ENCODE measurements at regions not wholly inside any gene's neighbourhood (a gene's known extent, or its start where the extent isn't known, plus 50 kb on each side); places are given as distances from the start of the nearest gene placed in this dataset.

GRCh38 chr3:106620646-106621045 is 751.8 kb upstream of the CBLB start:
- Histone ChIP-seq H3K79me2 (ENCODE audit: low read depth) (no peaks in the 10 kb centered on the region), H3K4me1 (no peaks in the 10 kb centered on the region), H3K27ac (no peak overlapping the region), H3K27me3 (no peaks in the 10 kb centered on the region), H3K36me3 (peaks cover 4% of the 10 kb centered on the region), H3K9me3 (ENCODE audit: low read depth) (no peaks in the 10 kb centered on the region), H3K4me2 (no peak overlapping the region), H4K20me1 (ENCODE audit: low read depth) (no peaks in the 10 kb centered on the region), H3K9ac (no peak overlapping the region), H3K4me3 (no peak overlapping the region), H2AFZ (replicated peaks) (no peak overlapping the region), H3F3A (ENCODE audit: low read depth) (no peaks in the 10 kb centered on the region)
- Mint-ChIP-seq H3K27me3 (ENCODE audit: insufficient read depth, low read depth) (no peaks in the 10 kb centered on the region), H3K4me3 (no peak overlapping the region), H3K9me3 (peaks cover 14% of the 10 kb centered on the region), H3K27ac (no peak overlapping the region), H3K4me1 (no peaks in the 10 kb centered on the region), H3K36me3 (no peaks in the 10 kb centered on the region)
- no peak for DNase-seq (ENCODE audit: low spot score)
- TF ChIP-seq EZH2phosphoT487 (IDR thresholded peaks at IDR 0.05): no peak
- TF ChIP-seq, protein P1, sequence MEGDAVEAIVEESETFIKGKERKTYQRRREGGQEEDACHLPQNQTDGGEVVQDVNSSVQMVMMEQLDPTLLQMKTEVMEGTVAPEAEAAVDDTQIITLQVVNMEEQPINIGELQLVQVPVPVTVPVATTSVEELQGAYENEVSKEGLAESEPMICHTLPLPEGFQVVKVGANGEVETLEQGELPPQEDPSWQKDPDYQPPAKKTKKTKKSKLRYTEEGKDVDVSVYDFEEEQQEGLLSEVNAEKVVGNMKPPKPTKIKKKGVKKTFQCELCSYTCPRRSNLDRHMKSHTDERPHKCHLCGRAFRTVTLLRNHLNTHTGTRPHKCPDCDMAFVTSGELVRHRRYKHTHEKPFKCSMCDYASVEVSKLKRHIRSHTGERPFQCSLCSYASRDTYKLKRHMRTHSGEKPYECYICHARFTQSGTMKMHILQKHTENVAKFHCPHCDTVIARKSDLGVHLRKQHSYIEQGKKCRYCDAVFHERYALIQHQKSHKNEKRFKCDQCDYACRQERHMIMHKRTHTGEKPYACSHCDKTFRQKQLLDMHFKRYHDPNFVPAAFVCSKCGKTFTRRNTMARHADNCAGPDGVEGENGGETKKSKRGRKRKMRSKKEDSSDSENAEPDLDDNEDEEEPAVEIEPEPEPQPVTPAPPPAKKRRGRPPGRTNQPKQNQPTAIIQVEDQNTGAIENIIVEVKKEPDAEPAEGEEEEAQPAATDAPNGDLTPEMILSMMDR (IDR thresholded peaks at IDR 0.05): no peak
- no peak for TF ChIP-seq EZH2 (IDR thresholded peaks at IDR 0.05)

DNA sequence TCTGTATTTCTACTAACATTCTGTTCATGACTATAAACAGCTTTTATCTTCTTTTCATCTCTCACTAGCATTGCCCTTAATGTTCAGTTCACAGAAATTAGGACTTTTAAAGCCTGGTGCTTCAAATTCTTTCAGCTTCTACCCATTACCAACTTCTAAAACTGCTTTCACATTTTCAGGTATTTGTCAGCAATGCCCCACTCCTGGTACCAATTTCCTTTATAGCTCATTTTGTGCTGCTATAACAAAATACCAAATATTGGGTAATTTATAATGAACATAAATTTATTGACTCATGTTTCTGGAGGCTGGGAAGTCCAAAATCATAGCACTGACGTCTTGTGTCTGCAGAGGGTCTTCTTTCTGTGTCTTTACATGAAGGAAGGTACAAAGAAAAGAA is 753.1 kb upstream of the CCDC54 start:
- H3K4me1 Mint-ChIP-seq: no peaks in the 10 kb centered on the region
- no peak overlapping the region for H2AFZ ChIP-seq (replicated peaks)
- H3K27me3 ChIP-seq: no peaks in the 10 kb centered on the region
- H3K36me3 Mint-ChIP-seq: no peaks in the 10 kb centered on the region
- H3K9ac ChIP-seq: no peak overlapping the region
- no peak for TF ChIP-seq EZH2phosphoT487 (IDR thresholded peaks at IDR 0.05)
- TF ChIP-seq EZH2 (IDR thresholded peaks at IDR 0.05): no peak
- TF ChIP-seq, protein P1 (IDR thresholded peaks at IDR 0.05): no peak
- no peak for DNase-seq (ENCODE audit: low spot score)
- no peak overlapping the region for H3K4me3 Mint-ChIP-seq
- H4K20me1 ChIP-seq (ENCODE audit: low read depth): no peaks in the 10 kb centered on the region
- peaks cover 12% of the 10 kb centered on the region for H3K9me3 Mint-ChIP-seq
- no peaks in the 10 kb centered on the region for H3K9me3 ChIP-seq (ENCODE audit: low read depth)
- no peak overlapping the region for H3K27ac ChIP-seq
- no peaks in the 10 kb centered on the region for H3K4me1 ChIP-seq
- no peaks in the 10 kb centered on the region for H3F3A ChIP-seq (ENCODE audit: low read depth)
- H3K27me3 Mint-ChIP-seq (ENCODE audit: insufficient read depth, low read depth): no peaks in the 10 kb centered on the region
- no peak overlapping the region for H3K27ac Mint-ChIP-seq
- H3K4me3 ChIP-seq: no peak overlapping the region
- H3K4me2 ChIP-seq: no peak overlapping the region
- H3K79me2 ChIP-seq (ENCODE audit: low read depth): no peaks in the 10 kb centered on the region
- H3K36me3 ChIP-seq: peaks cover 4% of the 10 kb centered on the region

DNA sequence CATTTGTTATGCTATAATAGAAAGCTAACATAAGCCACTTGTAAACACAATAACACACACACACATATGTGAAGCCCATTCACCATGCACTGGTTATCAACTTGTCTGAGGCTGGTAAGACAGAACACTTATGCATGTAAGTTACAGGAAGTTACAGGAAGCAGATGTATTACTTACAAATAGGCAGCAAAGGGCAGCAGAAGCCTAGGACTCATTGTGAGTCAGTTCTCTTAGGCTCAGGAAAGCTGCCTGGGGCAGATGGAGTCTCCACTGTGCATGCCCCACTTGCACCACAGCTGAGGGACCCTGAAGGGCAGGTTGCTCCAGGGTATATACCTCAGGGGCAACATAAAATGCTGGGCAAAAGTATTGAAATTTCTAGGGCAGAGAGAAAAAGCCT is 748.8 kb upstream of the CCDC54 start:
- Histone ChIP-seq H3F3A (ENCODE audit: low read depth) (no peaks in the 10 kb centered on the region), H3K36me3 (no peaks in the 10 kb centered on the region), H3K79me2 (ENCODE audit: low read depth) (no peaks in the 10 kb centered on the region), H3K4me3 (no peak overlapping the region), H3K4me2 (no peak overlapping the region), H3K9me3 (ENCODE audit: low read depth) (no peaks in the 10 kb centered on the region), H2AFZ (replicated peaks) (no peak overlapping the region), H3K4me1 (no peaks in the 10 kb centered on the region), H3K27me3 (no peaks in the 10 kb centered on the region), H3K27ac (no peak overlapping the region), H3K9ac (no peak overlapping the region), H4K20me1 (ENCODE audit: low read depth) (no peaks in the 10 kb centered on the region)
- no peaks in the 10 kb centered on the region for H3K36me3 Mint-ChIP-seq
- peaks cover 10% of the 10 kb centered on the region for H3K9me3 Mint-ChIP-seq
- H3K4me3 Mint-ChIP-seq: no peak overlapping the region
- no peak for DNase-seq (ENCODE audit: low spot score)
- H3K27me3 Mint-ChIP-seq (ENCODE audit: insufficient read depth, low read depth): no peaks in the 10 kb centered on the region
- H3K4me1 Mint-ChIP-seq: peaks cover 3% of the 10 kb centered on the region
- no peak overlapping the region for H3K27ac Mint-ChIP-seq
- TF ChIP-seq, protein P1 (IDR thresholded peaks at IDR 0.05): no peak
- no peak for TF ChIP-seq EZH2phosphoT487 (IDR thresholded peaks at IDR 0.05)
- no peak for TF ChIP-seq EZH2 (IDR thresholded peaks at IDR 0.05)

All from neural progenitor cell (in vitro differentiated cells).